Kidney (tissue), 13 donors: ENCODE measurements at regions not wholly inside any gene's neighbourhood (a gene's known extent, or its start where the extent isn't known, plus 50 kb on each side); places are given as distances from the start of the nearest gene placed in this dataset.

Experiments
- DNase-seq, 5 donors: peaks; one replicate each; pipeline ENCODE4 v3.0.0-alpha.2; 2013 to 2020
- FAIRE-seq: peaks from 2 replicates; lab custom pipeline; 2012; peaks lifted over from hg19 to GRCh38; lab: Jason Lieb, UNC
- H3K27ac ChIP-seq, 2 donors: one replicate each; pipeline ENCODE4 v1.7.0; 2013; ENCODE audit warnings: low read depth in 2 of 2, low read length in 2 of 2, inconsistent platforms in 1 of 2
- H3K27me3 ChIP-seq: one replicate; pipeline ENCODE4 v1.7.1; 2013; ENCODE audit warnings: low read length, inconsistent platforms; ENCODE audit not compliant: control insufficient read depth, insufficient read depth
- H3K36me3 ChIP-seq, 3 donors: one replicate each; pipeline versions ENCODE4 v1.7.0 to v1.7.1; 2013; ENCODE audit warnings: low read length in 3 of 3, control low read depth in 1 of 3, inconsistent platforms in 1 of 3; ENCODE audit not compliant: insufficient read depth in 3 of 3, control insufficient read depth in 2 of 3
- H3K4me1 ChIP-seq, 3 donors: one replicate each; pipeline versions ENCODE4 v1.7.0 to v1.7.1; 2013; ENCODE audit warnings: low read length in 3 of 3, inconsistent platforms in 1 of 3, low read depth in 1 of 3; ENCODE audit not compliant: control insufficient read depth in 2 of 3, insufficient read depth in 2 of 3
- H3K4me3 ChIP-seq, 3 donors: one replicate each; pipeline versions ENCODE4 v1.7.0 to v1.8.1; 2013; ENCODE audit warnings: low read length in 3 of 3, control low read depth in 1 of 3, inconsistent platforms in 1 of 3
- H3K9ac ChIP-seq, 3 donors: one replicate each; pipeline versions ENCODE4 v1.7.0 to v1.7.1; 2013; ENCODE audit warnings: low read length in 3 of 3, control low read depth in 1 of 3, inconsistent platforms in 1 of 3
- H3K9me3 ChIP-seq, 3 donors: one replicate each; pipeline versions ENCODE4 v1.7.0 to v1.7.1; 2013; ENCODE audit warnings: low read length in 3 of 3, control low read depth in 1 of 3, inconsistent platforms in 1 of 3; ENCODE audit not compliant: control insufficient read depth in 2 of 3, insufficient read depth in 1 of 3
- CTCF ChIP-seq: IDR thresholded peaks from 3 replicates; pipeline ENCODE4 v1.5.1; 2012; ENCODE audit warnings: mild to moderate bottlenecking, moderate library complexity, borderline replicate concordance; ENCODE audit not compliant: insufficient read depth; ENCODE audit errors: extremely low read depth
- intact Hi-C: fragments of 100-400 bp; cut with DNase I; formaldehyde crosslinking; loops from one replicate; pipeline ENCODE4 v1.11.1; 2022
- donor health status: control.
- donor health status: control.
- donor health status: control.
- donor health status: control.
- donor health status: control.
- donor health status: DM: yes; HTN: yes; CAD: no.
- donor health status: Normal renal cell carcinoma (clear cell type).

- Histone ChIP-seq H3K4me1 (no peaks in the 10 kb centered on the region), H3K9ac (no peak overlapping the region), H3K27me3 (no peaks in the 10 kb centered on the region), H3K4me3 (no peak overlapping the region), H3K36me3 (no peaks in the 10 kb centered on the region), H3K9me3 (no peaks in the 10 kb centered on the region), H3K27ac (no peak overlapping the region)
- FAIRE-seq: no peak
- TF ChIP-seq CTCF: no peak
- intact Hi-C loops: no loop called here
- DNase-seq: no peak
Measured at GRCh38 chr15:59906046-59906445, 98.1 kb upstream of the FOXB1 start.

GRCh38 chr15:59905176-59905575 lies 98.9 kb upstream of the FOXB1 start:
- TF ChIP-seq CTCF: no peak
- H3K4me3 ChIP-seq: no peak overlapping the region
- no peak for FAIRE-seq
- no peak for DNase-seq
- no peaks in the 10 kb centered on the region for H3K4me1 ChIP-seq
- H3K9me3 ChIP-seq: no peaks in the 10 kb centered on the region
- no peak overlapping the region for H3K9ac ChIP-seq
- intact Hi-C loops: no loop called here
- H3K36me3 ChIP-seq: no peaks in the 10 kb centered on the region
- no peak overlapping the region for H3K27ac ChIP-seq
- H3K27me3 ChIP-seq: no peaks in the 10 kb centered on the region

- Histone ChIP-seq H3K4me1 (no peaks in the 10 kb centered on the region), H3K36me3 (no peaks in the 10 kb centered on the region), H3K4me3 (no peak overlapping the region), H3K9ac (no peak overlapping the region), H3K9me3 (no peaks in the 10 kb centered on the region), H3K27ac (no peak overlapping the region), H3K27me3 (no peaks in the 10 kb centered on the region)
- DNase-seq (peak in 1 of 5 donors; percentile 7), FAIRE-seq (no peak)
- no peak for TF ChIP-seq CTCF
- intact Hi-C loops: no loop called here
Measured at GRCh38 chr15:59904450-59905135, 99.5 kb upstream of the FOXB1 start.

GRCh38 chr15:59896663-59897074 lies 107.4 kb upstream of the FOXB1 start:
- no peak for FAIRE-seq
- intact Hi-C loops: no loop called here
- H3K4me1 ChIP-seq: no peaks in the 10 kb centered on the region
- H3K9me3 ChIP-seq: no peaks in the 10 kb centered on the region
- no peaks in the 10 kb centered on the region for H3K36me3 ChIP-seq
- no peaks in the 10 kb centered on the region for H3K27me3 ChIP-seq
- H3K27ac ChIP-seq: no peak overlapping the region
- no peak overlapping the region for H3K4me3 ChIP-seq
- TF ChIP-seq CTCF: no peak
- no peak overlapping the region for H3K9ac ChIP-seq
- no peak for DNase-seq
